ENCODE measurements at regions not wholly inside any gene's neighbourhood (a gene's known extent, or its start where the extent isn't known, plus 50 kb on each side); places are given as distances from the start of the nearest gene placed in this dataset.

DNA sequence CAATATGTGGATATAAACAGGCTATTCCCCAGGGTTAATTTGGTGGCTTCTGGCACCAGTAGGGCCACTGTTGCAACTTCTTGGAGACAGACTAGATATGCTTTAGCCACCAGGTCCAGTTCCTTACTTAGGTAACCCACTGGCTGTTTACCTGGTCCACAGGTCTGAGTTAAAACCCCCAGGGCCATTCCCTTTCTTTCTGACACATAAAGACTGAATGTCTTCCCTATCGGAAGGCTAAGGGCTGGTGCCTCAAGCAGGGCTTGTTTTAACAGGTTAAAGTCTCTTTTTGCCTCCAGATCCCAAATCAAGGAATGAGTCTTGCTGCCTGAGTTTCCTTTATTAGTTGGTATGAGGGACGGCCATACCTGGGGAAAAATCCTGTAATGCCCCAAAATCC is 1052.7 kb upstream of the CNTN5 start:
- Histone ChIP-seq H3K9me3 (ENCODE audit: control insufficient read depth in 3 of 3, low read length in 3 of 3) (no peaks in the 10 kb centered on the region), H3K4me3 (ENCODE audit: low read length in 3 of 3) (no peak overlapping the region)

DNA sequence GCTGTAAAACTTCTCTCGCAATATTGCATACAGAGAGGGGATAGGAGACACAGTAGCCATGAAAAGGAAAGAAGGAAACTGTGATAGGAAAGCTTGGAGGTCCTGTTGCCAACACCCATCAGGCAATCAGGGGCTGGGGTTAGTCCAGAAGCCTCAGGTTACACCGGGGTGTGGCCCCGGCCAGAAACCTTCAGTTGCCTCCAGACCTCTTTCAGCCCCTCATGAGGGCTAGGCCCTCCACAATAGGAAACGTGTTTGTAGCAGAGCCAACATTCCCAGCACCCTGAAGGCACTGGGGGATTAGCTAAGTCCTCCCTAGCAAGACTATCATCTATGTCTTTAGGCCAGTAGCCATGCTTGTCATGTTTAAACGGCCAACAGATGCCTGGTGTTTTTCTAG is 1048.0 kb upstream of the CNTN5 start:
- Histone ChIP-seq H3K4me3 (ENCODE audit: low read length in 3 of 3) (no peak overlapping the region), H3K36me3 (ENCODE audit: control insufficient read depth in 3 of 3, insufficient read depth in 3 of 3, low read length in 3 of 3) (no peaks in the 10 kb centered on the region), H3K4me1 (ENCODE audit: control insufficient read depth in 3 of 3, insufficient read depth in 3 of 3, low read length in 3 of 3) (no peaks in the 10 kb centered on the region), H3K9me3 (ENCODE audit: control insufficient read depth in 3 of 3, low read length in 3 of 3) (no peaks in the 10 kb centered on the region), H3K27me3 (ENCODE audit: control insufficient read depth in 3 of 3, insufficient read depth in 3 of 3, low read length in 3 of 3) (no peaks in the 10 kb centered on the region), H3K9ac (ENCODE audit: low read depth in 1 of 3, low read length in 3 of 3) (no peak overlapping the region), H3K27ac (ENCODE audit: low read depth, low read length) (no peak overlapping the region)

More for the DNA sequence above, 1052.7 kb upstream of the CNTN5 start:
- no peak overlapping the region for H3K9ac ChIP-seq (ENCODE audit: low read depth in 1 of 3, low read length in 3 of 3)
- no peaks in the 10 kb centered on the region for H3K27me3 ChIP-seq (ENCODE audit: control insufficient read depth in 3 of 3, insufficient read depth in 3 of 3, low read length in 3 of 3)
- no peaks in the 10 kb centered on the region for H3K36me3 ChIP-seq (ENCODE audit: control insufficient read depth in 3 of 3, insufficient read depth in 3 of 3, low read length in 3 of 3)
- H3K27ac ChIP-seq (ENCODE audit: low read depth, low read length): no peak overlapping the region
- H3K4me1 ChIP-seq (ENCODE audit: control insufficient read depth in 3 of 3, insufficient read depth in 3 of 3, low read length in 3 of 3): no peaks in the 10 kb centered on the region

GRCh38 chr11:97973352-97973857 is 1047.3 kb upstream of the CNTN5 start:
- Histone ChIP-seq H3K27me3 (ENCODE audit: control insufficient read depth in 3 of 3, insufficient read depth in 3 of 3, low read length in 3 of 3) (no peaks in the 10 kb centered on the region), H3K9me3 (ENCODE audit: control insufficient read depth in 3 of 3, low read length in 3 of 3) (no peaks in the 10 kb centered on the region), H3K9ac (ENCODE audit: low read depth in 1 of 3, low read length in 3 of 3) (no peak overlapping the region), H3K36me3 (ENCODE audit: control insufficient read depth in 3 of 3, insufficient read depth in 3 of 3, low read length in 3 of 3) (no peaks in the 10 kb centered on the region), H3K4me3 (ENCODE audit: low read length in 3 of 3) (no peak overlapping the region), H3K4me1 (ENCODE audit: control insufficient read depth in 3 of 3, insufficient read depth in 3 of 3, low read length in 3 of 3) (no peaks in the 10 kb centered on the region), H3K27ac (ENCODE audit: low read depth, low read length) (no peak overlapping the region)

DNA sequence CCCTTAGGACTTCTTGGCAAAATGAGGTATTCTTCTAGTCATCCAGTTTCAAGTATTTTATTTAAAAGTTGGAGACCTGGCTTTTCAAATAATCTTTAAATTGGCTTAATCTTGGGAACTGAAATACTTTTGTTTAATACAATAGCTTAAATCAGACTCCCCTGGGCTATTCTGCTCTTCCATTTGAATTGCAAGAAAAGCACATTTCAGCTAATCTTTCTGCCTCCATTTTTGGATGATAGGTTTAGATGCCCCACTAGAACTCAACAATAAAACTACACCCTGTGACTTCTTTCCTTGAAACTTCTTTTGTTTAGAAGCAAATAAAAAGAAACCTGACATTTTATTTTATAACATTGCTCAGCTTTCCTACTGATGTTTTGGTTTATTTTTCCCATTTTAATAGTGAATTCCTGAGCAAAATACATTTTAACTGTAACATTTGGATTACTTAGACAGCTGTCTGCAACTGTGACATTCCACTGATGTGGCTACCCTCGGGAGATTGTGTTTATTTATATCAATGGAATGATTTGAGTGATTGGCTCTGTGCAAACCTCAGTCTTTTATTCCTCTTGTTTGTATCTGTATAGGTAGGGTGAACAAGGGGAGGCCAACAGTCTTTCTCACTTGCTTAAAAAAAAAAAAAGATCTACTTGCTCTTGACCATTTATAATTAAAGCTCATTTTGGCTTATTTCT is 1045.8 kb upstream of the CNTN5 start:
- Histone ChIP-seq H3K4me1 (ENCODE audit: control insufficient read depth in 3 of 3, insufficient read depth in 3 of 3, low read length in 3 of 3) (no peaks in the 10 kb centered on the region), H3K27me3 (ENCODE audit: control insufficient read depth in 3 of 3, insufficient read depth in 3 of 3, low read length in 3 of 3) (no peaks in the 10 kb centered on the region), H3K4me3 (ENCODE audit: low read length in 3 of 3) (no peak overlapping the region), H3K27ac (ENCODE audit: low read depth, low read length) (no peak overlapping the region), H3K36me3 (ENCODE audit: control insufficient read depth in 3 of 3, insufficient read depth in 3 of 3, low read length in 3 of 3) (no peaks in the 10 kb centered on the region), H3K9ac (ENCODE audit: low read depth in 1 of 3, low read length in 3 of 3) (no peak overlapping the region), H3K9me3 (ENCODE audit: control insufficient read depth in 3 of 3, low read length in 3 of 3) (no peaks in the 10 kb centered on the region)

DNA sequence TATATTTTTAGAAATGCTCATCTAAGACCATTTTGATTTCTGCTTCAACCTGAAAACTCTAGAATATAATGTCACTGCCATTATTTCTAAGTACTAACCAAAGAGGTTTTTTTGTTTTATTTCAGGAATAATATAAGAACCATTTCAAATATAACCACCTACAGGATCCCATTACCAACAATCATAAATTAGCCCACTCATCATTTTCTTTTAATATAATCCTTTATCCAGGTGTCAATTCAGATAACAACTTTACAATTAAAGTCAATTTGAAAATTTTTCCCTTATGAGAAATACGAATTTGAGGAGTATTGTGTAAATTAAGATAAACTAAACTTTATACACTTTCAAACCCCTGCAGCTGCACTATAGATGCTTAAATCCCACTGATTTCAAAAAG is 1043.0 kb upstream of the CNTN5 start:
- Histone ChIP-seq H3K9me3 (ENCODE audit: control insufficient read depth in 3 of 3, low read length in 3 of 3) (no peaks in the 10 kb centered on the region), H3K4me3 (ENCODE audit: low read length in 3 of 3) (no peak overlapping the region), H3K27me3 (ENCODE audit: control insufficient read depth in 3 of 3, insufficient read depth in 3 of 3, low read length in 3 of 3) (no peaks in the 10 kb centered on the region), H3K27ac (ENCODE audit: low read depth, low read length) (no peak overlapping the region), H3K36me3 (ENCODE audit: control insufficient read depth in 3 of 3, insufficient read depth in 3 of 3, low read length in 3 of 3) (no peaks in the 10 kb centered on the region), H3K4me1 (ENCODE audit: control insufficient read depth in 3 of 3, insufficient read depth in 3 of 3, low read length in 3 of 3) (no peaks in the 10 kb centered on the region), H3K9ac (ENCODE audit: low read depth in 1 of 3, low read length in 3 of 3) (no peak overlapping the region)

DNA sequence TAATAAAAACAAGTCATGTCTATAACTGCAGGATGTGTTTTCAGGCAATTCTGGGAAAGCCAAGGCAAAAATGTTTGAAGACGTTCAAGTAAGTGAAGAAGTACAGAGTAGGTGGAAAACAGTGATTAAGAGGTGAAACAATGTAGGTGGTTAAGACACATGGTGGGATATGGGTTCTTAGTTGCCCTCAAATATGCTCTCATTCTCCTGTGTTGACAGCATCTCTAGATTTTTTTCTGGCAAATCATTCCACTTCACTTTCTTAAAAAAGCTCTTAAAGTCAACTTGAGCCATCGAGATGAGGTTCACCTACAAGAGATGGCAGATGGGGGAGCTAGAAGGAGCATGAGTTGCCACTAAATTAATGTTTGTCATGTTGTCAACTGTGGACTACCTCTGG is 1041.0 kb upstream of the CNTN5 start:
- no peaks in the 10 kb centered on the region for H3K4me1 ChIP-seq (ENCODE audit: control insufficient read depth in 3 of 3, insufficient read depth in 3 of 3, low read length in 3 of 3)
- H3K9ac ChIP-seq (ENCODE audit: low read depth in 1 of 3, low read length in 3 of 3): no peak overlapping the region
- no peaks in the 10 kb centered on the region for H3K27me3 ChIP-seq (ENCODE audit: control insufficient read depth in 3 of 3, insufficient read depth in 3 of 3, low read length in 3 of 3)
- no peak overlapping the region for H3K27ac ChIP-seq (ENCODE audit: low read depth, low read length)
- H3K36me3 ChIP-seq (ENCODE audit: control insufficient read depth in 3 of 3, insufficient read depth in 3 of 3, low read length in 3 of 3): no peaks in the 10 kb centered on the region
- no peak overlapping the region for H3K4me3 ChIP-seq (ENCODE audit: low read length in 3 of 3)
- H3K9me3 ChIP-seq (ENCODE audit: control insufficient read depth in 3 of 3, low read length in 3 of 3): no peaks in the 10 kb centered on the region

GRCh38 chr11:97982512-97982911 is 1038.2 kb upstream of the CNTN5 start:
- H3K27ac ChIP-seq (ENCODE audit: low read depth, low read length): no peak overlapping the region
- no peak overlapping the region for H3K9ac ChIP-seq (ENCODE audit: low read depth in 1 of 3, low read length in 3 of 3)
- no peaks in the 10 kb centered on the region for H3K36me3 ChIP-seq (ENCODE audit: control insufficient read depth in 3 of 3, insufficient read depth in 3 of 3, low read length in 3 of 3)
- no peaks in the 10 kb centered on the region for H3K4me1 ChIP-seq (ENCODE audit: control insufficient read depth in 3 of 3, insufficient read depth in 3 of 3, low read length in 3 of 3)
- no peaks in the 10 kb centered on the region for H3K9me3 ChIP-seq (ENCODE audit: control insufficient read depth in 3 of 3, low read length in 3 of 3)
- H3K4me3 ChIP-seq (ENCODE audit: low read length in 3 of 3): no peak overlapping the region
- no peaks in the 10 kb centered on the region for H3K27me3 ChIP-seq (ENCODE audit: control insufficient read depth in 3 of 3, insufficient read depth in 3 of 3, low read length in 3 of 3)

- no peaks in the 10 kb centered on the region for H3K36me3 ChIP-seq (ENCODE audit: control insufficient read depth in 3 of 3, insufficient read depth in 3 of 3, low read length in 3 of 3)
- no peaks in the 10 kb centered on the region for H3K9me3 ChIP-seq (ENCODE audit: control insufficient read depth in 3 of 3, low read length in 3 of 3)
- H3K9ac ChIP-seq (ENCODE audit: low read depth in 1 of 3, low read length in 3 of 3): no peak overlapping the region
- no peak overlapping the region for H3K27ac ChIP-seq (ENCODE audit: low read depth, low read length)
- no peak overlapping the region for H3K4me3 ChIP-seq (ENCODE audit: low read length in 3 of 3)
- H3K27me3 ChIP-seq (ENCODE audit: control insufficient read depth in 3 of 3, insufficient read depth in 3 of 3, low read length in 3 of 3): no peaks in the 10 kb centered on the region
- no peaks in the 10 kb centered on the region for H3K4me1 ChIP-seq (ENCODE audit: control insufficient read depth in 3 of 3, insufficient read depth in 3 of 3, low read length in 3 of 3)
Observed at GRCh38 chr11:97989121-97989520, 1031.6 kb upstream of the CNTN5 start.

- Histone ChIP-seq H3K27ac (ENCODE audit: low read depth, low read length) (no peak overlapping the region), H3K36me3 (ENCODE audit: control insufficient read depth in 3 of 3, insufficient read depth in 3 of 3, low read length in 3 of 3) (no peaks in the 10 kb centered on the region), H3K4me3 (ENCODE audit: low read length in 3 of 3) (no peak overlapping the region), H3K27me3 (ENCODE audit: control insufficient read depth in 3 of 3, insufficient read depth in 3 of 3, low read length in 3 of 3) (no peaks in the 10 kb centered on the region), H3K9ac (ENCODE audit: low read depth in 1 of 3, low read length in 3 of 3) (no peak overlapping the region), H3K4me1 (ENCODE audit: control insufficient read depth in 3 of 3, insufficient read depth in 3 of 3, low read length in 3 of 3) (no peaks in the 10 kb centered on the region), H3K9me3 (ENCODE audit: control insufficient read depth in 3 of 3, low read length in 3 of 3) (no peaks in the 10 kb centered on the region)
Observed at GRCh38 chr11:97990162-97990920, 1030.4 kb upstream of the CNTN5 start.

GRCh38 chr11:97993562-97993961 is 1027.2 kb upstream of the CNTN5 start:
- Histone ChIP-seq H3K27me3 (ENCODE audit: control insufficient read depth in 3 of 3, insufficient read depth in 3 of 3, low read length in 3 of 3) (no peaks in the 10 kb centered on the region), H3K9me3 (ENCODE audit: control insufficient read depth in 3 of 3, low read length in 3 of 3) (no peaks in the 10 kb centered on the region), H3K9ac (ENCODE audit: low read depth in 1 of 3, low read length in 3 of 3) (no peak overlapping the region), H3K36me3 (ENCODE audit: control insufficient read depth in 3 of 3, insufficient read depth in 3 of 3, low read length in 3 of 3) (no peaks in the 10 kb centered on the region), H3K27ac (ENCODE audit: low read depth, low read length) (no peak overlapping the region), H3K4me1 (ENCODE audit: control insufficient read depth in 3 of 3, insufficient read depth in 3 of 3, low read length in 3 of 3) (no peaks in the 10 kb centered on the region), H3K4me3 (ENCODE audit: low read length in 3 of 3) (no peak overlapping the region)

All from skeletal muscle tissue (tissue), 3 donors.